Lower leg skin (tissue), 3 donors: ENCODE measurements at regions not wholly inside any gene's neighbourhood (a gene's known extent, or its start where the extent isn't known, plus 50 kb on each side); places are given as distances from the start of the nearest gene placed in this dataset.

Experiments used
- POLR2A ChIP-seq, 2 donors: fragments of 450-650 bp; IDR thresholded peaks; one replicate each; pipeline ENCODE4 v1.6.1; 2016 to 2017; ENCODE audit warnings: antibody characterized with exemption in 2 of 2, mild to moderate bottlenecking in 1 of 2, moderate library complexity in 1 of 2
- TF ChIP-seq, protein P1 (sequence below), 3 donors: fragments of 450-650 bp; IDR thresholded peaks; one replicate each; pipeline ENCODE4 v1.5.1; 2016; ENCODE audit warnings: antibody characterized with exemption in 3 of 3, mild to moderate bottlenecking in 3 of 3, moderate library complexity in 2 of 3

DNA sequence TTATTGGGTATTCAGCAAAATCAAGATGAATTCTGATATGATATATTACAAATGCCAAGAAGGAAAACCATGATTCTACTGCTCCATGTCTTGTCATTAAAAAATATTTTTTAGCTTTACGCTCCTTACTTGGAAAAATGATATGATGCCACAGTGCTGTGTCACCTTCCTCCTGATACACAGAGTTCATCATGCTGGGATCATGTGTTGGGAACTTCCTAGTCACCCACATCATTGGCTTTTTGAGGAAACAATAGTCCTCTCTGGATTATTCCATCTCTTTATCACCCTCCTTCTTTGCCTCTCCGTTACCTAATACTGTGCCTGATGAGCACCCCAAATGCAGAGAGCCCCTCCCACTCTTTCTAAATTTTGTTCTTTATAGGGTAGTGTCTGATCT, 94.3 kb upstream of the PFN2 start:
- TF ChIP-seq, protein P1, sequence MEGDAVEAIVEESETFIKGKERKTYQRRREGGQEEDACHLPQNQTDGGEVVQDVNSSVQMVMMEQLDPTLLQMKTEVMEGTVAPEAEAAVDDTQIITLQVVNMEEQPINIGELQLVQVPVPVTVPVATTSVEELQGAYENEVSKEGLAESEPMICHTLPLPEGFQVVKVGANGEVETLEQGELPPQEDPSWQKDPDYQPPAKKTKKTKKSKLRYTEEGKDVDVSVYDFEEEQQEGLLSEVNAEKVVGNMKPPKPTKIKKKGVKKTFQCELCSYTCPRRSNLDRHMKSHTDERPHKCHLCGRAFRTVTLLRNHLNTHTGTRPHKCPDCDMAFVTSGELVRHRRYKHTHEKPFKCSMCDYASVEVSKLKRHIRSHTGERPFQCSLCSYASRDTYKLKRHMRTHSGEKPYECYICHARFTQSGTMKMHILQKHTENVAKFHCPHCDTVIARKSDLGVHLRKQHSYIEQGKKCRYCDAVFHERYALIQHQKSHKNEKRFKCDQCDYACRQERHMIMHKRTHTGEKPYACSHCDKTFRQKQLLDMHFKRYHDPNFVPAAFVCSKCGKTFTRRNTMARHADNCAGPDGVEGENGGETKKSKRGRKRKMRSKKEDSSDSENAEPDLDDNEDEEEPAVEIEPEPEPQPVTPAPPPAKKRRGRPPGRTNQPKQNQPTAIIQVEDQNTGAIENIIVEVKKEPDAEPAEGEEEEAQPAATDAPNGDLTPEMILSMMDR (IDR thresholded peaks at IDR 0.05), result no peak
- no peak for TF ChIP-seq POLR2A (IDR thresholded peaks at IDR 0.05)
